HepG2 (cell line): ENCODE measurements at regions not wholly inside any gene's neighbourhood (a gene's known extent, or its start where the extent isn't known, plus 50 kb on each side); places are given as distances from the start of the nearest gene placed in this dataset.

ENCODE experiments used
- ATAC-seq: fragments of 200-7000 bp; cut with Tn5 transposase; 3 replicates; pipeline ENCODE4 v1.9.1; 2020; ENCODE audit warnings: mild to moderate bottlenecking, moderate library complexity
- BruUV-seq: library from RNA; stranded (reverse); fragments of 400-500 nt; replicated peaks from 2 replicates; lab custom pipeline; 2021; lab: Mats Ljungman, UMichigan
- CTCF ChIA-PET: fragments of 300-600 bp; formaldehyde crosslinking; extraction: SDS; loops from one replicate; lab custom pipeline; 2021; ENCODE audit warnings: low total read pairs, inconsistent platforms, low intra/inter-chr PET ratio; lab: Yijun Ruan, JAX
- POLR2A ChIA-PET: fragments of 350-600 bp; sonication (Branson Sonifier 250); formaldehyde crosslinking; loops from one replicate; lab custom pipeline; 2020; ENCODE audit warnings: antibody characterized with exemption, inconsistent platforms; lab: Yijun Ruan, JAX
- DNase-seq: peaks from one replicate; pipeline ENCODE4 v3.0.0-alpha.2; 2015; ENCODE audit warnings: low spot score
- FAIRE-seq: peaks from 3 replicates; lab custom pipeline; 2011; peaks lifted over from hg19 to GRCh38; lab: Jason Lieb, UNC
- H2AFZ ChIP-seq: one replicate; pipeline ENCODE4 v1.6.1; 2011; ENCODE audit warnings: low read length, inconsistent platforms
- H3K27ac ChIP-seq: fragments of 300-600 bp; 3 replicates; pipeline ENCODE4 v1.8.0; 2011; ENCODE audit warnings: mixed run types, mild to moderate bottlenecking, mixed read lengths, low read length, inconsistent platforms; ENCODE audit not compliant: insufficient read depth; ENCODE audit errors: extremely low read length
- H3K27me3 ChIP-seq, 2 experiments: fragments of 200-600 bp in 1 of 2; 2 replicates in 1 of 2; 3 replicates in 1 of 2; pipeline versions ENCODE4 v1.6.0 to v1.8.0; 2011; ENCODE audit warnings: low read length in 2 of 2, mild to moderate bottlenecking in 2 of 2, moderate library complexity in 2 of 2, inconsistent platforms in 1 of 2; ENCODE audit not compliant: insufficient read depth in 2 of 2, control insufficient read depth in 1 of 2
- H3K36me3 ChIP-seq, 2 experiments: fragments of 200-600 bp in 1 of 2; replicated peaks in 1 of 2; 2 replicates in 1 of 2; 3 replicates in 1 of 2; pipeline versions ENCODE4 v1.5.1 to v1.8.0; 2011; ENCODE audit warnings: low read length in 2 of 2, inconsistent platforms in 1 of 2; ENCODE audit not compliant: insufficient read depth in 2 of 2, control insufficient read depth in 1 of 2
- H3K4me1 ChIP-seq: 2 replicates; pipeline ENCODE4 v1.5.1; 2012; ENCODE audit warnings: low read length, inconsistent platforms; ENCODE audit not compliant: insufficient read depth
- H3K4me2 ChIP-seq: 2 replicates; pipeline ENCODE4 v1.6.0; 2011; ENCODE audit warnings: low read depth, low read length, inconsistent platforms
- H3K4me3 ChIP-seq, 3 experiments: fragments of 200-600 bp in 1 of 3; sonication (generic), shearing (Covaris generic) in 1 of 3; replicated peaks in 1 of 3; 2 replicates each; pipeline ENCODE4 v1.5.1; 2011 to 2016; ENCODE audit warnings: low read length in 3 of 3, inconsistent platforms in 2 of 3, low read depth in 2 of 3, mild to moderate bottlenecking in 2 of 3, control low read depth in 1 of 3, mixed read lengths in 1 of 3; ENCODE audit not compliant: insufficient read depth in 1 of 3
- H3K79me2 ChIP-seq: one replicate; pipeline ENCODE4 v1.6.1; 2011; ENCODE audit warnings: low read length, inconsistent platforms; ENCODE audit not compliant: insufficient read depth
- H3K9ac ChIP-seq: 2 replicates; pipeline ENCODE4 v1.6.0; 2011; ENCODE audit warnings: mild to moderate bottlenecking, low read depth, low read length, inconsistent platforms; ENCODE audit not compliant: insufficient read depth
- H3K9me3 ChIP-seq: 2 replicates; pipeline ENCODE4 v1.5.1; 2012; ENCODE audit warnings: mild to moderate bottlenecking, low read length
- H4K20me1 ChIP-seq: 2 replicates; pipeline ENCODE4 v1.6.0; 2011; ENCODE audit warnings: inconsistent platforms, mild to moderate bottlenecking, low read length, moderate library complexity; ENCODE audit not compliant: insufficient read depth
- ARNT ChIP-seq: fragments of 450-650 bp; IDR thresholded peaks from 2 replicates; pipeline ENCODE4 v1.6.1; 2017
- KDM4B ChIP-seq: sonication (generic); formaldehyde crosslinking; IDR thresholded peaks from 2 replicates; pipeline ENCODE4 v1.4.0; 2020; ENCODE audit warnings: missing genetic modification reagents
- KDM5A ChIP-seq: fragments of 200-600 bp; sonication (generic); IDR thresholded peaks from 2 replicates; pipeline ENCODE4 v1.7.0; 2018; ENCODE audit warnings: antibody characterized with exemption, mild to moderate bottlenecking, low read length, borderline replicate concordance
- MEIS2 ChIP-seq: sonication (generic); formaldehyde crosslinking; IDR thresholded peaks from 2 replicates; pipeline ENCODE4 v1.9.0; 2021; ENCODE audit warnings: mild to moderate bottlenecking, missing genetic modification reagents
- NFIC ChIP-seq: IDR thresholded peaks from 2 replicates; pipeline ENCODE4 v1.6.1; 2012; ENCODE audit warnings: mild to moderate bottlenecking, low read length, inconsistent platforms
- RARG ChIP-seq: sonication (generic); formaldehyde crosslinking; IDR thresholded peaks from 2 replicates; pipeline ENCODE4 v1.4.0; 2020; ENCODE audit warnings: low read depth, mild to moderate bottlenecking, missing genetic modification reagents
- RBM39 ChIP-seq: fragments of 200-400 bp; formaldehyde crosslinking; IDR thresholded peaks from one replicate; pipeline ENCODE4 v1.6.1; 2018; ENCODE audit warnings: antibody characterized with exemption, mild to moderate bottlenecking, low read depth, low read length; ENCODE audit not compliant: poor library complexity, severe bottlenecking
- SMAD3 ChIP-seq: sonication (generic); formaldehyde crosslinking; IDR thresholded peaks from 2 replicates; pipeline ENCODE4 v1.4.0; 2020; ENCODE audit warnings: missing genetic modification reagents
- ZBTB38 ChIP-seq: sonication (generic); formaldehyde crosslinking; IDR thresholded peaks from 2 replicates; pipeline ENCODE4 v1.5.1; 2020; ENCODE audit warnings: mild to moderate bottlenecking, missing genetic modification reagents
- ZNF142 ChIP-seq: sonication (generic); formaldehyde crosslinking; IDR thresholded peaks from 2 replicates; pipeline ENCODE4 v1.4.0; 2020; ENCODE audit warnings: missing genetic modification reagents
- WGBS: methylation state at CpG from one replicate; pipeline ENCODE4 v1.1.6; 2017; ENCODE audit warnings: low lambda C conversion rate; 5-methylcytosine and 5-hydroxymethylcytosine counted together
- in situ Hi-C: cut with HindIII; loops from 2 replicates; pipeline ENCODE4 v1.10.0; 2017; ENCODE audit warnings: low pct_unique_long_range_greater_than_20kb; ENCODE audit not compliant: extremely low pct_ligation_motif_present
- intact Hi-C: fragments of 100-400 bp; cut with micrococcal nuclease; formaldehyde crosslinking; loops from one replicate; pipeline ENCODE4 v1.10.0; 2022; ENCODE audit not compliant: unreplicated experiment
- TF ChIP-seq, protein P1 (sequence below), 2 experiments: sonication (generic) in 1 of 2; formaldehyde crosslinking in 1 of 2; IDR thresholded peaks; 2 replicates each; pipeline versions ENCODE4 v1.5.1 to v1.6.1; 2011 to 2020; ENCODE audit warnings: borderline replicate concordance in 1 of 2, low read depth in 1 of 2, low read length in 1 of 2, mild to moderate bottlenecking in 1 of 2, missing genetic modification reagents in 1 of 2, moderate library complexity in 1 of 2
- TF ChIP-seq, protein P2 (sequence below): sonication (generic); formaldehyde crosslinking; IDR thresholded peaks from 2 replicates; pipeline ENCODE4 v1.4.0; 2020; ENCODE audit warnings: mild to moderate bottlenecking, missing genetic modification reagents

DNA sequence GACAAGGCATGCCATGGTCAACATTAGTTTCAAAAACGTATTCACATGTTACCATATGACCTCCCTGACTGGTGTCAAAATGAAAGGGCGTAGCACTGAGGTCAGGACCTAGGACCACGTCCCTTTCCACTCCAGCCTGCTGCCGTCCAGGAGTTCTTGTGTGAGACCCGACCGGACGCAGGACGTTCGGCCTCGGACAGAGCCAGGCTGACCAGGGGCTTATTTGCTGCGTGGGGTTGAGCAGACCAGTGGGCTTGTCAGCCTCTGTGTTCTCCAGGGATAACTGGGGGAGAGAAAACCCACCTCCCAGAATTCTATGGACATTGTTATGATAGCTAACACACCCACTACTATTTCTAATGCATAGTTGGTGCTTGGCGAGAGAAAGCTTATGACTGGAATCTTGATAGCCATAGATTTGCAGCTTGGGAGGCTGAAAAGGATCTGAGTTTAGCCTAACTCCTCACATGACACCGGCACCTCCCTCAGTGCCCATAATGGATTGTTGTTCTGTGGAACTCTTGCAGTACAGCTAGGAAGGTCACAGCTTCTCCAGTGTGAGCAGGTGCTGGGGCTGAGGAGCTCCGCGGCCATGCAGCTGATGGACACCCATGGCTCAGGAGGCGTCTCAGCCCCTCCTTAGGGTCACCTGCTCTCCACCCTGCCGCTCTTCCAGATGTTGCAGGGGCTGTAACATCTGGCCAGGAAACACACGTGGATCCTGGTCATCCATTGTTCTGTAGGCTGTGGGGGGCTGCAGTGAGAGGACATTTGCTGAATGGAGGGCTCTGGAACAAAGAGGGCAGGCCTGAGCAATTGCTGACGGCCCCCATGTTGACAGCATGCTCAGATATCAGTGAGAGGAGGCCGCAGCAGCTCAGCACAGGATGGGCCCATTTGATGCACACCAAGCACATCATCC, 368.4 kb downstream of the IRX2 start (continued):
- TF ChIP-seq, protein P1, sequence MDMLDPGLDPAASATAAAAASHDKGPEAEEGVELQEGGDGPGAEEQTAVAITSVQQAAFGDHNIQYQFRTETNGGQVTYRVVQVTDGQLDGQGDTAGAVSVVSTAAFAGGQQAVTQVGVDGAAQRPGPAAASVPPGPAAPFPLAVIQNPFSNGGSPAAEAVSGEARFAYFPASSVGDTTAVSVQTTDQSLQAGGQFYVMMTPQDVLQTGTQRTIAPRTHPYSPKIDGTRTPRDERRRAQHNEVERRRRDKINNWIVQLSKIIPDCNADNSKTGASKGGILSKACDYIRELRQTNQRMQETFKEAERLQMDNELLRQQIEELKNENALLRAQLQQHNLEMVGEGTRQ (IDR thresholded peaks at IDR 0.05; ENCODE audit: low read depth, low read length), result no peak
- TF ChIP-seq, protein P1 (CRISPR knock-in tag; IDR thresholded peaks at IDR 0.05; ENCODE audit: borderline replicate concordance), result no peak

DNA sequence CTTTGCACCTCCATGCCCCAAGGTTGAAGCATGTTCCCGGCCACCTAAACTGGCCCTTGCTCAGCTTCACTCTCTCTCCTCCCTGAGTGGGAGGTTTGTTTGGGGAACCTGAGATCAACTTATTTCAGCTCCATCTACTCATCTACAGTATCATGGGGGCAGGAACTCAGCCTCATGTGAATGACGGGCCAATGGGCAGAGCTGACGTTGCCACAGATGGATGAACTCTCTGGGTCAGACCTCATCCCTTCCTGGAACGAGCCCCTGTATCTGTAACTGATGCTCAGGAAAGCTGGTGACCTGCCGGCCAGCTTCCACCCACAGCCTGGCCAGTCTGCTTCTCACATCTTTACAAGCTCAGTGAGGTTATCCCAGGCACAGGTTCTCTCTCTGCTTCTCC, 369.6 kb downstream of the IRX2 start:
- no TSS peak for BruUV-seq
- DNase-seq, result no peak
- no peak for TF ChIP-seq RARG (CRISPR knock-in tag)
- TF ChIP-seq, protein P2, sequence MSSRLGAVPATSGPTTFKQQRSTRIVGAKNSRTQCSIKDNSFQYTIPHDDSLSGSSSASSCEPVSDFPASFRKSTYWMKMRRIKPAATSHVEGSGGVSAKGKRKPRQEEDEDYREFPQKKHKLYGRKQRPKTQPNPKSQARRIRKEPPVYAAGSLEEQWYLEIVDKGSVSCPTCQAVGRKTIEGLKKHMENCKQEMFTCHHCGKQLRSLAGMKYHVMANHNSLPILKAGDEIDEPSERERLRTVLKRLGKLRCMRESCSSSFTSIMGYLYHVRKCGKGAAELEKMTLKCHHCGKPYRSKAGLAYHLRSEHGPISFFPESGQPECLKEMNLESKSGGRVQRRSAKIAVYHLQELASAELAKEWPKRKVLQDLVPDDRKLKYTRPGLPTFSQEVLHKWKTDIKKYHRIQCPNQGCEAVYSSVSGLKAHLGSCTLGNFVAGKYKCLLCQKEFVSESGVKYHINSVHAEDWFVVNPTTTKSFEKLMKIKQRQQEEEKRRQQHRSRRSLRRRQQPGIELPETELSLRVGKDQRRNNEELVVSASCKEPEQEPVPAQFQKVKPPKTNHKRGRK (CRISPR knock-in tag), result no peak
- TF ChIP-seq KDM5A, result no peak
- TF ChIP-seq KDM4B (CRISPR knock-in tag), result no peak
- TF ChIP-seq ARNT, result no peak
- TF ChIP-seq ZNF142, result no peak
- no peak for TF ChIP-seq SMAD3
- TF ChIP-seq RBM39, result no peak
- TF ChIP-seq MEIS2, result no peak
- no peak for TF ChIP-seq NFIC
- TF ChIP-seq ZBTB38 (CRISPR knock-in tag), result no peak

More for the DNA sequence above, 369.6 kb downstream of the IRX2 start:
- in situ Hi-C loops (no loop called here), intact Hi-C loops (no loop called here)
- ChIA-PET CTCF (no interaction called here), POLR2A (no interaction called here)
- Histone ChIP-seq H3K79me2 (no peaks in the 10 kb centered on the region), H2AFZ (no peak overlapping the region), H3K4me2 (no peak overlapping the region), H3K36me3 (no peaks in the 10 kb centered on the region; a peak in 1 of 5 replicates), H3K27ac (no peak overlapping the region), H3K4me1 (no peaks in the 10 kb centered on the region), H3K9ac (no peak overlapping the region), H3K9me3 (no peaks in the 10 kb centered on the region), H4K20me1 (no peaks in the 10 kb centered on the region), H3K4me3 (no peak overlapping the region), H3K27me3 (peaks cover 2 to 33% of the 10 kb centered on the region in 2 experiments; a peak in 3 of 5 replicates)
- 0% methylated on average over 5 of the region's 5 CpGs for WGBS
- FAIRE-seq, result no peak
- ATAC-seq, result no peak
